ENCODE measurements at regions not wholly inside any gene's neighbourhood (a gene's known extent, or its start where the extent isn't known, plus 50 kb on each side); places are given as distances from the start of the nearest gene placed in this dataset.
"Not testable (repeated sequence)": the region's sequence is repeated elsewhere in the genome, so short reads cannot be mapped to it uniquely, and the experiment has no call there.

DNA sequence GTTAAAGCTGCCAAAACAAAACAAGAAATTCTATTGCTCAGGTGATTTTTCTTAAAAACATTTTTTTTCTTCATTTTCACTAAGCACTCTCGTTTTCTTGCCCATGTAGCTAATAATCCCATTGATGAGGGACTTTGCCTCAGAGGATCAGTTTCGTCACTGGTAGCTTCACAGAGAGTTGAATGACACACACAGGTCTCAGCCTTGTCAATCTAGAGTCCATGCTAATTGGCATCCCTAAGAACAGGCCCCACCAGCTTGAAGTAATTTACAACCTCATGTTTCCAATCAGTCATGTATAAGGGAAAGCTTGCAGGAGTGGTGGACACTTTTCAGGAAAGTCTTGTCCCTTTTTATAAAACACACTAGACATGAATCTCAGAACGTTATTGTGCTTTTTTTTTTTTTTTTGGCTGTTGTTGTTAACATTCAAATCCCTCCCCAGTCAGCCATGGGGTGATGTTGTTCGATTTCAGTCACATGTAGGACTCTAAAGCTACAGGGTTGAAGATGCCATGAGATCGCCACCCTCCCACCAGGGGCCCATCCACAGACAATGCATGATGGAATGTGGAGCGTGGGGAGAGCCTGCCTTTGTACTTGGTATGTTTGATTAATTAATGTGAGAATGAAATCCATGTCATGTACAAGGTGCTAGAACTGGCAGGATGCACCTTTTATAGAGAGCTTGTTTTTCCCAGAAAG lies 232.4 kb upstream of the FZD8 start:
- intact Hi-C loops (cut with micrococcal nuclease): no loop called here

GRCh38 chr10:35872671-35873070 lies 230.6 kb upstream of the FZD8 start:
- intact Hi-C loops (cut with micrococcal nuclease): no loop called here

DNA sequence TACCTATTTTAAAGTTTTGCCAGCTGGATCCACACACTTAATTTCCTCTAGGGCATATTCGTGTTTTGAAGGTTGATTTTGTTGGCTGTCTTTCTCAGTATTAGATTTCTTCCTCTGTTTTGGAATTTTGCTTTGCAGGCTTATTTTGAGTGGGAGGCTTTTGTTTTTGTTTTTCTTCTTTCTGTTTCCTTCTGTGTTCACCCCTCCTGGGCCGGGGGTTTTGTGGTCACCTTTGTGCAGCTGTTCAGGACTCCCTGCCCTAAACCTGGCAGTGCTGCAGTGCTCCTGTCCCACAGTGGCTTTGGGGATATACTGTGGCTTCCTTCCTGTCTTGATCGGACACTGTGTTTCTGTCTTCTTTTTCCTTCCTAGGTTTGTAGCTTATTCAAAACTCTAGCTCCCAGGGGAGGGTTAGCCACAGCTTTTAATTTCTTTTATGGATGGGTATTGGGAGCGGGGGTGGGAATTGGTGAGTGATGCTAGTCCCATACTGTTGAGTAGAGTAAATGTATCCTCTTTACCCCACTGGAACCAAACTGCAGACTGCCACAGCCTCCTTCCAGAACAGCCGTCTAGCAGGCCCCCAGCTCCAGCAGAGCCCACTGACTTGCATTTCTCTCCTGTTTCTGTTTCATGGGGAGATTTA lies 228.7 kb upstream of the FZD8 start:
- intact Hi-C loops (cut with micrococcal nuclease): no loop called here

DNA sequence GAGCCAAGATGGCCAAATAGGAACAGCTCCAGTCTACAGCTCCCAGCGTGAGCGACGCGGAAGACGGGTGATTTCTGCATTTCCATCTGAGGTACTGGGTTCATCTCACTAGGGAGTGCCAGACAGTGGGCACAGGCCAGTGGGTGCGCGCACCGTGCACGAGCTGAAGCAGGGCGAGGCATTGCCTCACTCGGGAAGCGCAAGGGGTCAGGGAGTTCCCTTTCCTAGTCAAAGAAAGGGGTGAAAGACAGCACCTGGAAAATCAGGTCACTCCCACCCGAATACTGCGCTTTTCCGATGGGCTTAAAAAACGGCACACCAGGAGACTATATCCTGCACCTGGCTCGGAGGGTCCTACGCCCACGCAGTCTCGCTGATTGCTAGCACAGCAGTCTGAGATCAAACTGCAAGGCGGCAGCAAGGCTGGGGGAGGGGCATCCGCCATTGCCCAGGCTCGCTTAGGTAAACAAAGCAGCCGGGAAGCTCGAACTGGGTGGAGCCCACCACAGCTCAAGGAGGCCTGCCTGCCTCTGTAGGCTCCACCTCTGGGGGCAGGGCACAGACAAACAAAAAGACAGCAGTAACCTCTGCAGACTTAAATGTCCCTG lies 216.7 kb upstream of the FZD8 start:
- intact Hi-C loops (cut with micrococcal nuclease): not testable (repeated sequence)

- intact Hi-C loops (cut with micrococcal nuclease): no loop called here
Observed at GRCh38 chr10:35857860-35858259, 215.8 kb upstream of the FZD8 start.

GRCh38 chr10:35855155-35855947 lies 213.3 kb upstream of the FZD8 start:
- intact Hi-C loops (cut with micrococcal nuclease): no loop called here

GRCh38 chr10:35854661-35855060 lies 212.6 kb upstream of the FZD8 start:
- intact Hi-C loops (cut with micrococcal nuclease): no loop called here

GRCh38 chr10:35852721-35853120 lies 210.6 kb upstream of the FZD8 start:
- intact Hi-C loops (cut with micrococcal nuclease): no loop called here

DNA sequence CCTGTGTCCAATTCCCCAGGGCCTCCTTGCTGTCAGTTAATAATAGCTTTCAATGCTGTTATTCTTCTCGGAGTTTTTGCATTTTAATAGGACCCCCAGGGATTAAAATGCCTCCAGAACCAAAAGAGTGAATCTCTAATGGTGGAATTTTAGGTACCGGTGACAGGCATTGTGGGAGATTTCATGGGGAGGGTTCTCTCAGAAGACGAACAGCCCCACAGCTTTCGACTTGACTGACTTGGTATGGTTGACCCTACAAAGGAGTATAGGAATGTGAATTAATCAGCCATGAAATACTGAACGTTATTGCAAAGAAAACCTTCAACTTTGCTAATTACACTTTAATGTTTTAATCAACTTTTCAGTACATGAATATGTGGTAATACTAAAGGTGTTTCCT lies 206.3 kb upstream of the FZD8 start:
- intact Hi-C loops (cut with micrococcal nuclease): no loop called here

- intact Hi-C loops (cut with micrococcal nuclease): no loop called here
Observed at GRCh38 chr10:35844686-35845085, 202.6 kb upstream of the FZD8 start.

DNA sequence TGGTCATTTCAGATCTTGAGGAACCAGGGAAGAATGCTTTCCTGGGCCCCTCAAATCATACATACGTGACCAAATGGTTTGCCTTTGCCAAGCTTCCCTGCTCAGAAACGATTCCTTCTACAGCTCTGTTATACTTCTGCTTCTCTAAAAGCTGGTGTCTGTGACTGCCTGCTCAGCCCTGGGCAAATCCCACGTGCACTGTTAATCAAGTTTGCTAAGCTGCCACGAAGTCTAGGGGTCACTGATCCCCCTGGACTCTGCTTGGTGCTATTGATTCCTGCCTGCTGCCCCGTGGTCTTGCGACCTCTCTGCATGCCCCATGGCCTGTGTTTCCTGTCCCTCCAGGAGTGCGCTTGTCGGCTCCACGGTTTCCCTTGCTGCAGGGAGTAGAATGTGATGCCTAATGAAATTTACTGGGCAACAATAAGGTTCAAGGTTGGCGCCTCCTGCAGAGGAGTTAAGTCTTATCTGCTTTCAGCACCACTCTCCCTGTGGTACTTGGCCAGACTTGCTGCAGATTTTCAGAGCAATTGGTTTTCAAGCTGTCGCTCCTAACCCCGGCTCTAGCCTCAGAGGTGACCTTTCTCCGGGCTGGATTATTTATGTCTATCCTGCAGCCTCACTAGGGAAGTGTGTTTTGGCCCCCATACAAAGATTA lies 201.6 kb upstream of the FZD8 start:
- intact Hi-C loops (cut with micrococcal nuclease): no loop called here

GRCh38 chr10:35838054-35838453 lies 196.0 kb upstream of the FZD8 start:
- intact Hi-C loops (cut with micrococcal nuclease): no loop called here

DNA sequence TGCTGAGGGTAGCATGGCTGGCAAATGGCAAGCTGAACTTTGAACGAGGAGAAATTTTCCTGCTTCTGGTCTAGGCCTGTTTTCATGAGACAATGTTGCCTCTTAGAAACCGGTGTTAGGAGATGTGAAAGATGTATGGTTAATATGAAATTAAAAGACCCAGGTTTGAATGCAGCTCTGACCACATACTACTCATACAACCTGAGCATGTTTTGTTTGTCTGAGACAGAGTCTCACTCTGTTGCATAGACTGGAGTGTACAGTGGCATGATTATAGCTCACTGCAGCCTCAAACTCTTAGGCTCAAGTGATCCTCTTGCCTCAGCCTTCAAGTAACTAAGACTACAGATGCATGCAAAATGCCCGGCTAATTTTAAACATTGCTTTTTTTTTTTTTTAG lies 193.4 kb upstream of the FZD8 start:
- intact Hi-C loops (cut with micrococcal nuclease): no loop called here

DNA sequence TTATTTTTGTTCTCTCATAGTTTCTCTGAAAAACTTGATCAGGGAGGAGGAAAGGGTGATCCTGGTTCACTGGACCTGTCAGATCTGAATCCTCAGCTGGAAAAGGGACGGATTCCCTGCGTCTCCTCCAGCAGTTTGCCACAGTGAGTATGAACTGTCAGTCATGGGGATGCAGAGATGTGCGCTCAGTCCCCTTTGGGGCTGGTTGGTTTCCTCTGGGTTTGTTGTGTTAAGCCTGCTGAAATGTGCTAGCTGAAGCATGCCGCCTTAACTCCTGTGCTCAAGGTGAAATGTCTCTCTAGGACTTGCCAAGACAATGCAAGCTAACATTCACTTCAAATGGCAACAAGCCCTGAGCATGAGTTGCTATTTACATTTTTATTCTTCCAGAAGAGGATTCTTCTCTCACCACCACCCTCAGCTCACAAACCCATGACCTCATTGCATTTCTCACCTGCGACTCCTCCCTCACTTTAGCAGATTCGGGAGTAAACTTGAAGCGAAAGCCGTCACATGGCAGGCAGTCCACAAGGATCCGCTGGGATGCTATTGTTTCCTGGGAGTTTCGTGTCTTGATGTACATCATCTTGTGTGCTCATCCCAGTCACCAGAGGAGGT lies 192.9 kb upstream of the FZD8 start:
- intact Hi-C loops (cut with micrococcal nuclease): no loop called here

GRCh38 chr10:35827783-35828182 lies 185.7 kb upstream of the FZD8 start:
- intact Hi-C loops (cut with micrococcal nuclease): no loop called here

DNA sequence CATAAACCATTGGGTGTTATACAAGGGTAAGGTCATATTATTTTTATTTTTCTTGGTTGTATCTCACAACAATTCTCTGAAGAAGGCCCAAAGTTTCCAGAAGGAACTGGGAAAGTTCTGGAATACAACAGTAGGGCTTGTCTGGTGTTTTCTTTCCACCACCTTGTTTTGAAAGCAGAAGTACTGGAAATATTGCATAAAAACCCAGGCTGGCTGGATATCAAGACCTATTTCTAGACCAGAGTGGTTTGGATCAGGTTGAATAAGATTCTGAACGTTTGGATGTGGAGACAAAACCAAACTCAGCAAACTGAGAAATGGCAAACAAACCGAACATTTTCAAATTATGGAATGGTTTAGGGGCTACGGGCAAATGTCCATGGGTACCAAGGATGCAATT lies 182.6 kb upstream of the FZD8 start:
- intact Hi-C loops (cut with micrococcal nuclease): no loop called here

DNA sequence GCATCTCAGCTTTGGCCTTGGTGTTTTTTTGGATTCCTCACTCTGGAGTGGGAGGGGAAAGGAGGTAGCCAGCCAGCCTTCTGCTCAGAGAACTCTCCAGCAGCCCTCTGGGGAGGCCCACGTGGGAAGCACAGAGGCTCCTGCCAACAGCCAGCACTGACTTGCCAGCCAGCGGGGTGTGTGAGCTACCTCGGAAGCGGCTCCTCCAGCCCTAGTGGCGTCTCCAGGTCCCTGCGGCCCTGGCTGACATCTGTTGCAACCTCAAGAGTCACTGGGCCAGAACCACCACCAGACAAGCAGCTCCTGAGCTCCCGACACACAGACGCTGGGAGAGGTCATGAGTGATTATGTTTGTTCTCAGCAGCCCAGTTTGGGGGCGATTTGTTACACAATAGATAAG lies 180.2 kb upstream of the FZD8 start:
- intact Hi-C loops (cut with micrococcal nuclease): no loop called here

- intact Hi-C loops (cut with micrococcal nuclease): no loop called here
Observed at GRCh38 chr10:35821339-35821911, 179.3 kb upstream of the FZD8 start.

DNA sequence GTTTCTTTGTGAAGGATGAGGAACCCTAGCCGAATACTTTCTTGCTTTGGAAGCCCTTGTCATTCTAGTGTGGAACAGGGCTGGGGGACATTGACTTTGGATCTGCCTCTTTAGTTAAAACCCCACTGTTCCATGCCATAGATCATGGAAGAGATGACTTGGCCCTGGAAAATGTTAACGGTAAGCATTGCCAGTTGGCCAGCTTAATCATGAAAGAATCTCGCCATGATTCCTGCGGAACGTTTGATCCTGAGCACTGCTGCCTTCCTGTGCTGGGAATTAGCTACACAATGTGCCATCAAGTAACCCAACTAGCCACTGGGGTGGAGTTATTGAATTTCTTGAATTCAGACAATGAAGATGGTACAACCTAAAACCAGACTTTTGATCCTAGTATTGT lies 177.6 kb upstream of the FZD8 start:
- intact Hi-C loops (cut with micrococcal nuclease): no loop called here

GRCh38 chr10:35819011-35819410 lies 176.9 kb upstream of the FZD8 start:
- intact Hi-C loops (cut with micrococcal nuclease): no loop called here

- intact Hi-C loops (cut with micrococcal nuclease): not testable (repeated sequence)
Observed at GRCh38 chr10:35817109-35817508, 175.0 kb upstream of the FZD8 start.

Measured in T-helper 1 cell treated with Interleukin-12 subunit alpha and Interleukin-12 subunit beta and Interleukin-4 antibody, amounts not matched to agents 30 ng/mL and 1 ng/mL, for 36 hours (primary cell).